ENCODE measurements at regions not wholly inside any gene's neighbourhood (a gene's known extent, or its start where the extent isn't known, plus 50 kb on each side); places are given as distances from the start of the nearest gene placed in this dataset.
"Not testable (repeated sequence)": the region's sequence is repeated elsewhere in the genome, so short reads cannot be mapped to it uniquely, and the experiment has no call there.

GRCh38 chr13:107685876-107686275, 529.5 kb downstream of the LIG4 start:
- DNase-seq (ENCODE audit: low read depth in 1 of 2, low spot score in 1 of 2) = no peak

- DNase-seq (ENCODE audit: low read depth in 1 of 2, low spot score in 1 of 2) = no peak
Observed at GRCh38 chr13:107681600-107681999, 533.7 kb downstream of the LIG4 start.

GRCh38 chr13:107680115-107680514, 535.2 kb downstream of the LIG4 start:
- no peak for DNase-seq (ENCODE audit: low read depth in 1 of 2, low spot score in 1 of 2)

- DNase-seq (ENCODE audit: low read depth in 1 of 2, low spot score in 1 of 2) = no peak
Observed at GRCh38 chr13:107678075-107678689, 537.2 kb downstream of the LIG4 start.

GRCh38 chr13:107675847-107676550, 539.3 kb downstream of the LIG4 start:
- no peak for DNase-seq (ENCODE audit: low read depth in 1 of 2, low spot score in 1 of 2)

GRCh38 chr13:107669391-107669993, 545.8 kb downstream of the LIG4 start:
- DNase-seq (ENCODE audit: low read depth in 1 of 2, low spot score in 1 of 2) = no peak

- DNase-seq (ENCODE audit: low read depth in 1 of 2, low spot score in 1 of 2) = no peak
Observed at GRCh38 chr13:107665926-107666458, 549.3 kb downstream of the LIG4 start.

- DNase-seq (ENCODE audit: low read depth in 1 of 2, low spot score in 1 of 2) = no peak
Observed at GRCh38 chr13:107650081-107650701, 565.1 kb downstream of the LIG4 start.

- DNase-seq (ENCODE audit: low read depth in 1 of 2, low spot score in 1 of 2) = no peak
Observed at GRCh38 chr13:107649079-107649478, 566.3 kb downstream of the LIG4 start.

- no peak for DNase-seq (ENCODE audit: low read depth in 1 of 2, low spot score in 1 of 2)
Observed at GRCh38 chr13:107644136-107644535, 571.2 kb downstream of the LIG4 start.

GRCh38 chr13:107643615-107644014, 571.7 kb downstream of the LIG4 start:
- DNase-seq (ENCODE audit: low read depth in 1 of 2, low spot score in 1 of 2) = no peak

GRCh38 chr13:107642831-107643230, 572.5 kb downstream of the LIG4 start:
- no peak for DNase-seq (ENCODE audit: low read depth in 1 of 2, low spot score in 1 of 2)

- no peak for DNase-seq (ENCODE audit: low read depth in 1 of 2, low spot score in 1 of 2)
Observed at GRCh38 chr13:107641574-107641973, 573.8 kb downstream of the LIG4 start.

- no peak for DNase-seq (ENCODE audit: low read depth in 1 of 2, low spot score in 1 of 2)
Observed at GRCh38 chr13:107625648-107626047, 589.7 kb downstream of the LIG4 start.

- DNase-seq (ENCODE audit: low read depth in 1 of 2, low spot score in 1 of 2) = no peak
Observed at GRCh38 chr13:107617527-107617926, 597.8 kb downstream of the LIG4 start.

- DNase-seq (ENCODE audit: low read depth in 1 of 2, low spot score in 1 of 2) = no peak
Observed at GRCh38 chr13:107612376-107612775, 603.0 kb downstream of the LIG4 start.

- no peak for DNase-seq (ENCODE audit: low read depth in 1 of 2, low spot score in 1 of 2)
Observed at GRCh38 chr13:107608736-107609135, 606.6 kb downstream of the LIG4 start.

- DNase-seq (ENCODE audit: low read depth in 1 of 2, low spot score in 1 of 2) = no peak
Observed at GRCh38 chr13:107600971-107601370, 614.4 kb downstream of the LIG4 start.

GRCh38 chr13:107596306-107596705, 619.0 kb downstream of the LIG4 start:
- DNase-seq (ENCODE audit: low read depth in 1 of 2, low spot score in 1 of 2) = not testable (repeated sequence)

GRCh38 chr13:107590556-107590955, 624.8 kb downstream of the LIG4 start:
- DNase-seq (ENCODE audit: low read depth in 1 of 2, low spot score in 1 of 2) = no peak

GRCh38 chr13:107587681-107588080, 627.7 kb downstream of the LIG4 start:
- DNase-seq (ENCODE audit: low read depth in 1 of 2, low spot score in 1 of 2) = no peak

GRCh38 chr13:107586216-107586615, 629.1 kb downstream of the LIG4 start:
- no peak for DNase-seq (ENCODE audit: low read depth in 1 of 2, low spot score in 1 of 2)
